ENCODE measurements at regions not wholly inside any gene's neighbourhood (a gene's known extent, or its start where the extent isn't known, plus 50 kb on each side); places are given as distances from the start of the nearest gene placed in this dataset.

GRCh38 chr4:128590034-128590740 is 219.3 kb upstream of the JADE1 start:
- Histone ChIP-seq H3K4me3 (ENCODE audit: low read length) (no peak overlapping the region), H3K9ac (ENCODE audit: low read length) (no peak overlapping the region)

GRCh38 chr4:128589384-128589965 is 220.0 kb upstream of the JADE1 start:
- H3K4me3 ChIP-seq (ENCODE audit: low read length), result no peak overlapping the region
- no peak overlapping the region for H3K9ac ChIP-seq (ENCODE audit: low read length)
- H3K4me1 ChIP-seq (ENCODE audit: control insufficient read depth, insufficient read depth, low read length), result peaks cover 26% of the 10 kb centered on the region
- no peaks in the 10 kb centered on the region for H3K9me3 ChIP-seq (ENCODE audit: control insufficient read depth, low read length)
- H3K27me3 ChIP-seq (ENCODE audit: control insufficient read depth, insufficient read depth, low read length), result no peaks in the 10 kb centered on the region
- no peaks in the 10 kb centered on the region for H3K36me3 ChIP-seq (ENCODE audit: control insufficient read depth, insufficient read depth, low read length)

More at GRCh38 chr4:128590034-128590740, 219.3 kb upstream of the JADE1 start:
- Histone ChIP-seq H3K36me3 (ENCODE audit: control insufficient read depth, insufficient read depth, low read length) (no peaks in the 10 kb centered on the region), H3K9me3 (ENCODE audit: control insufficient read depth, low read length) (no peaks in the 10 kb centered on the region), H3K27me3 (ENCODE audit: control insufficient read depth, insufficient read depth, low read length) (no peaks in the 10 kb centered on the region), H3K4me1 (ENCODE audit: control insufficient read depth, insufficient read depth, low read length) (peaks cover 19% of the 10 kb centered on the region)

GRCh38 chr4:128587382-128587781 is 222.1 kb upstream of the JADE1 start:
- Histone ChIP-seq H3K9me3 (ENCODE audit: control insufficient read depth, low read length) (no peaks in the 10 kb centered on the region), H3K4me1 (ENCODE audit: control insufficient read depth, insufficient read depth, low read length) (peaks cover 34% of the 10 kb centered on the region), H3K36me3 (ENCODE audit: control insufficient read depth, insufficient read depth, low read length) (no peaks in the 10 kb centered on the region), H3K9ac (ENCODE audit: low read length) (no peak overlapping the region), H3K27me3 (ENCODE audit: control insufficient read depth, insufficient read depth, low read length) (no peaks in the 10 kb centered on the region), H3K4me3 (ENCODE audit: low read length) (no peak overlapping the region)

GRCh38 chr4:128583753-128584712 is 225.5 kb upstream of the JADE1 start:
- Histone ChIP-seq H3K9ac (ENCODE audit: low read length) (no peak overlapping the region), H3K4me1 (ENCODE audit: control insufficient read depth, insufficient read depth, low read length) (peaks cover 17% of the 10 kb centered on the region), H3K36me3 (ENCODE audit: control insufficient read depth, insufficient read depth, low read length) (no peaks in the 10 kb centered on the region), H3K27me3 (ENCODE audit: control insufficient read depth, insufficient read depth, low read length) (no peaks in the 10 kb centered on the region), H3K4me3 (ENCODE audit: low read length) (no peak overlapping the region), H3K9me3 (ENCODE audit: control insufficient read depth, low read length) (no peaks in the 10 kb centered on the region)

- Histone ChIP-seq H3K4me3 (ENCODE audit: low read length) (no peak overlapping the region), H3K4me1 (ENCODE audit: control insufficient read depth, insufficient read depth, low read length) (peaks cover 15% of the 10 kb centered on the region), H3K9me3 (ENCODE audit: control insufficient read depth, low read length) (no peaks in the 10 kb centered on the region)
Measured at GRCh38 chr4:128582427-128582870, 227.1 kb upstream of the JADE1 start.

GRCh38 chr4:128579154-128579853 is 230.2 kb upstream of the JADE1 start:
- H3K36me3 ChIP-seq (ENCODE audit: control insufficient read depth, insufficient read depth, low read length), result no peaks in the 10 kb centered on the region
- no peak overlapping the region for H3K9ac ChIP-seq (ENCODE audit: low read length)
- H3K4me1 ChIP-seq (ENCODE audit: control insufficient read depth, insufficient read depth, low read length), result peaks cover 14% of the 10 kb centered on the region
- no peaks in the 10 kb centered on the region for H3K27me3 ChIP-seq (ENCODE audit: control insufficient read depth, insufficient read depth, low read length)
- no peak overlapping the region for H3K4me3 ChIP-seq (ENCODE audit: low read length)
- no peaks in the 10 kb centered on the region for H3K9me3 ChIP-seq (ENCODE audit: control insufficient read depth, low read length)

More at GRCh38 chr4:128582427-128582870, 227.1 kb upstream of the JADE1 start:
- Histone ChIP-seq H3K27me3 (ENCODE audit: control insufficient read depth, insufficient read depth, low read length) (no peaks in the 10 kb centered on the region), H3K36me3 (ENCODE audit: control insufficient read depth, insufficient read depth, low read length) (no peaks in the 10 kb centered on the region), H3K9ac (ENCODE audit: low read length) (no peak overlapping the region)

GRCh38 chr4:128574706-128575105 is 234.8 kb upstream of the JADE1 start:
- H3K27me3 ChIP-seq (ENCODE audit: control insufficient read depth, insufficient read depth, low read length), result no peaks in the 10 kb centered on the region

GRCh38 chr4:128573781-128574508 is 235.6 kb upstream of the JADE1 start:
- no peak overlapping the region for H3K9ac ChIP-seq (ENCODE audit: low read length)
- H3K4me1 ChIP-seq (ENCODE audit: control insufficient read depth, insufficient read depth, low read length), result peaks cover 18% of the 10 kb centered on the region
- no peak overlapping the region for H3K4me3 ChIP-seq (ENCODE audit: low read length)
- no peaks in the 10 kb centered on the region for H3K27me3 ChIP-seq (ENCODE audit: control insufficient read depth, insufficient read depth, low read length)
- H3K36me3 ChIP-seq (ENCODE audit: control insufficient read depth, insufficient read depth, low read length), result no peaks in the 10 kb centered on the region
- H3K9me3 ChIP-seq (ENCODE audit: control insufficient read depth, low read length), result no peaks in the 10 kb centered on the region

More at GRCh38 chr4:128574706-128575105, 234.8 kb upstream of the JADE1 start:
- no peak overlapping the region for H3K9ac ChIP-seq (ENCODE audit: low read length)
- H3K4me3 ChIP-seq (ENCODE audit: low read length), result no peak overlapping the region
- peaks cover 18% of the 10 kb centered on the region for H3K4me1 ChIP-seq (ENCODE audit: control insufficient read depth, insufficient read depth, low read length)
- no peaks in the 10 kb centered on the region for H3K36me3 ChIP-seq (ENCODE audit: control insufficient read depth, insufficient read depth, low read length)
- no peaks in the 10 kb centered on the region for H3K9me3 ChIP-seq (ENCODE audit: control insufficient read depth, low read length)

- Histone ChIP-seq H3K36me3 (ENCODE audit: control insufficient read depth, insufficient read depth, low read length) (no peaks in the 10 kb centered on the region), H3K4me3 (ENCODE audit: low read length) (no peak overlapping the region), H3K9ac (ENCODE audit: low read length) (no peak overlapping the region), H3K27me3 (ENCODE audit: control insufficient read depth, insufficient read depth, low read length) (no peaks in the 10 kb centered on the region), H3K9me3 (ENCODE audit: control insufficient read depth, low read length) (no peaks in the 10 kb centered on the region), H3K4me1 (ENCODE audit: control insufficient read depth, insufficient read depth, low read length) (peaks cover 18% of the 10 kb centered on the region)
Measured at GRCh38 chr4:128572778-128573241, 236.7 kb upstream of the JADE1 start.

- Histone ChIP-seq H3K9me3 (ENCODE audit: control insufficient read depth, low read length) (no peaks in the 10 kb centered on the region), H3K4me1 (ENCODE audit: control insufficient read depth, insufficient read depth, low read length) (peaks cover 18% of the 10 kb centered on the region), H3K36me3 (ENCODE audit: control insufficient read depth, insufficient read depth, low read length) (no peaks in the 10 kb centered on the region), H3K9ac (ENCODE audit: low read length) (no peak overlapping the region), H3K4me3 (ENCODE audit: low read length) (no peak overlapping the region), H3K27me3 (ENCODE audit: control insufficient read depth, insufficient read depth, low read length) (no peaks in the 10 kb centered on the region)
Measured at GRCh38 chr4:128571747-128572146, 237.8 kb upstream of the JADE1 start.

GRCh38 chr4:128570387-128570975 is 239.0 kb upstream of the JADE1 start:
- no peak overlapping the region for H3K9ac ChIP-seq (ENCODE audit: low read length)
- H3K27me3 ChIP-seq (ENCODE audit: control insufficient read depth, insufficient read depth, low read length), result no peaks in the 10 kb centered on the region
- no peaks in the 10 kb centered on the region for H3K9me3 ChIP-seq (ENCODE audit: control insufficient read depth, low read length)
- no peak overlapping the region for H3K4me3 ChIP-seq (ENCODE audit: low read length)
- peaks cover 18% of the 10 kb centered on the region for H3K4me1 ChIP-seq (ENCODE audit: control insufficient read depth, insufficient read depth, low read length)
- H3K36me3 ChIP-seq (ENCODE audit: control insufficient read depth, insufficient read depth, low read length), result no peaks in the 10 kb centered on the region
